Skin of body (tissue), 1 donor: ENCODE measurements at regions not wholly inside any gene's neighbourhood (a gene's known extent, or its start where the extent isn't known, plus 50 kb on each side); places are given as distances from the start of the nearest gene placed in this dataset.
"Not testable (repeated sequence)": the region's sequence is repeated elsewhere in the genome, so short reads cannot be mapped to it uniquely, and the experiment has no call there.

ENCODE experiments used
- DNase-seq: peaks from one replicate; lab custom pipeline; 2025; lab: John Stamatoyannopoulos, UW

DNA sequence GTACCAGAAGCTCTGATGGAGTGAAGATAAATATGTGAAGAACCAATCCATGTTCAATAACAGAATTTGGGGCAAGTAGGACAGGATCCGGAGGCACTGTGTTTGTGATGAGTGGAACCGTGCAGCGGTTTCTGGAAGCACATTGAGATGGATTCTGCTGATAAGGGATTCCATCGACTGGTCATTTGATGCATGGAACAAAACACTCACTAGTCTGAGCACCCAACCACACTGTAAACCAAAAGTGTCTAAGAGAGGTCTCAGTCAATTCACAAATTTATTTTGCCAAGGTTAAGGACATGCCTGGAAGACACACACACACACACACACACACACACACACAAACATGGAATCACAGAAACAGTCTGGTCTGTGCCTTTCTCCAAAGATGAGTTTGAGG is 459.5 kb downstream of the FBXO15 start:
- no peak for DNase-seq

DNA sequence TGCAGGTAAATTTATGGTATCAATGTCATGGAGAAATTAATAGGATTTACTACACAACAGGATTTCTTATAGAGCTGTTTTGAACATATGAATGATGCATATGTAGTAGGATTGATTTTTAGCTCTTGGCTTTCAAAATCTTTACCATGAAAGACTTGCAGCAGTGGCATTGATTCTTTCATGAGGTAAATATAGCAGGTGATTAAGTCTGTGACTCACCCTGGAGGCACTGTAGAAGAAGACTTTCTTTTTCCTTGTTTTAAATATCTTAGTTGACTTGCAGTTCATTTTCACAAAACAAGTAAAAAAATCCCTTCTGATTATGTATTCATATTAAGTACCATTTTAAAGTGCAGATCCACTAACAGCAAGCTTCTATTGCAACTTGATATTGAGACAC is 463.0 kb downstream of the FBXO15 start:
- no peak for DNase-seq

DNA sequence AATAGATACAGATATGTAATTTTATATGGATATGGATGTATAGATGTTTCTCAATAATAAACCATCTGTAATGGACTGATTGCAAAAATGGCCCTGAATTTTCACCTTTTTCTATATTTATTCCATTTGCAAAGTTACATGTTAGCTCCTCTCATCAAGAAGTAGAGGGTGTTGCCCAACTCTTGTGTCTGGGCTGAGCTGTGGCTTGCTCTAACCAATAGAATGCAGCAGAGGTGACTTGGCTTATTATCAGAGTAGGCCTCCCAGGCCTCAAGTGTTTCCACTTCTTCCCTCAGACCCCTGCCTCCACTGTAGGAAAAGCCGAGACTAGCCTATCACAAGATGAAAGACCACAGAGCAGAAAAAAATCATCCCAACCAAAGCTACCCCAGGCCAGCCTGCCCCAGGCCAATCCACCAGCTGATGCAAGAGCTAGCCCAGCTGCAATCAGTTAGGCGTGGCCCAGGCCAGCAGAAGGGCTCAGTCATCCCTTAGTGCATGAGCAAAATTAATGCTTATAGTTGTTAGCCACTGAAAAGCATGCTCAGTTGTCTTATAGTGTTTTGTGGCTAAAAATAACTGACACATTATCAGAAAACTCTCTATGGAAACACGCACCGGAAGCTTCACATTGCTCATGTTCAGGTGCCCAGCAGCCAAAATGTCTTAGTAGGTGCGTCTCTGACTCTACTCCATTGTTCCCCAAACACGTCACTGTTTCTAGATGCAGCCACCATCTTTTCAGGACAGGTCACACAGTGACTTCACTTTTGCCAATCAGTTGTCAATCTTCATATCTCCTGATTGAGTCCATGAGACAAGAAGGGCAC is 464.0 kb downstream of the FBXO15 start:
- DNase-seq: no peak

DNA sequence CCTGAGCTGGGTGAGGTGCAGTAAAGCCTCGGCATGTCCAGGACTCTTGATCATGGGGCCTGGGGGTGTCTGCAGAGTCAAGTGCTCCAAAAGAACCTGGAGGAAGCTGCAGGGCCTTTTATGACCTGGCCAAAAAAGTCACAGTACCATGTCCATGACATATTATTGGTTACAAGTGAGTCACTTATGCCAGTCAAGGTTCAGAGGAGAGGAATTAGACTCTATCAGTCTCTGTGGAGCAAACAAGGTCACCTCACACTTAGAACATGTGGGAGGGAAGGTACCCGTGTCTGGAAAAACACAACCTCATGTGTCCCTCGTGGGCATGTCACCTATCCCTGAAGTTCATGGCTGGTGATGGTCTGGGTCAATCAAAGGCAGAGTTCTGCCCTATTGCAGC is 465.7 kb downstream of the FBXO15 start:
- DNase-seq: no peak

DNA sequence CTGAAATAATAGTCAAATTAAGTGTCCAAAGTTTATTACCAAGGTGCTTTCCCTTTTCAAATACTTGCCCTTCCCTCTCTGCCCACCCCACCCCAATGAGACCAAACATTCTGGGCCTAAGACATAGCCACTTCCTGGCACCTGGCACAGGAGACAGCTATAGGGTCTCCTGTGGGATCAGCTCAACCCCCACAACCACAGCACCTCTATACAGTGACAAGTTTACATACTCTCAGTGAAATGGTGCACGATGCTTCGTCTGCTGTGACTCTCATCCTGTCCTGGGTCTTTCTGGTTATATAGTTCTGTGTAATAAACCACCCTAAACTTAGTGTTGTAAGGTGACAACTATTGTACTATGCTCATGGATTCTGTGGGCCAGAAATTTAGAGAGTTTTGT is 466.2 kb downstream of the FBXO15 start:
- no peak for DNase-seq

DNA sequence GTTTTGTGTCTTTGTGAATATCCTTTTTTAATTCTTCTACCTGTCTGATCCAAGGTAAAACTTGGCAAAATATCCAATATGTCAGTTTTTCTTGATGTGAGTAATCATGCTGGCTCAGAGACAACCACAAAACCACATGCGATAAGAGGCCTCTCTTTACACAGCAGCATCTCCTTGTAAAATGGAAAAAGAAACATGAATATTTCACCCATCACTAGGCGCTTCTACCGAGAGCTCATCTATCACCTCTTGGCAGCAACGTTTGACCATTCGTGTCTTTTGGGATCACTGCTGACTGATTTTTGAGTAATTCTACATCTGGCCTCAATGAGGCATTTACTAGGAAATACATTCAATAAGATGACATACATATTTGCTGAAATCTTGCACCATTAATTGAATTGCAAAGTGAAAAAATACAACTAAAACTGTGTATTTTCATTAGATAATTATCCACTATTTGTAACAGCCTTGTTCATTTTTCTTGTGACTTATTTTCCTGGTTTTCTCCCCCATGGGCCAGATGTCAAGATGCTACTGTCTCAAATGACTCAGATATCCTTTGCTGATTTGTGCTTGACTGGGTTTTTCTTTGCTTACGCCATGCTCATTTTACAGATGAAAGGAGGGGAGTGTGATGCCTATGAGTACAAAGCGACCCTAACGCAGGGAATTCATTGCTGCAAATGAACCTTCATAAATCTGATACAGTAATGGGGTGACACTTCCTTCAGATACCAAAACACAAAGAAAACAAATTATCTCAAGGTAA is 467.5 kb downstream of the FBXO15 start:
- DNase-seq: no peak

DNA sequence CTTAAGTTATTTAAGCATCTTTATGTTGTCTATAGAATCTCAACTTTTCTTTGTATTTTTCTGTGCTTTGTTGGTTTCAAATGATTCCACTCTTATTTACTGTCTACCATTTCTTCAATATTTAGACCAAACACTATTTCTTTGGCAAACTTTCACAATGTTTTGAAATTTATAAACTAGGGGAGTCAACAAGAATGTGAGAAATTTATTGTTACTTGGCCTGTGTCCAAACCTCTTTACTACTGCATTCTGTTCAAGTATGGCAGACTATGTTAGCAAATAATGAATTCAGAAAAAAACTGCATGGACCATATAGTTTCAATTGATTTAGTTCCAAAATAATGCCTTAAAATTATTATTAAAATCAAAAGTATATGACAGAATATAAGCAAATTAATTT is 470.2 kb downstream of the FBXO15 start:
- no peak for DNase-seq

DNA sequence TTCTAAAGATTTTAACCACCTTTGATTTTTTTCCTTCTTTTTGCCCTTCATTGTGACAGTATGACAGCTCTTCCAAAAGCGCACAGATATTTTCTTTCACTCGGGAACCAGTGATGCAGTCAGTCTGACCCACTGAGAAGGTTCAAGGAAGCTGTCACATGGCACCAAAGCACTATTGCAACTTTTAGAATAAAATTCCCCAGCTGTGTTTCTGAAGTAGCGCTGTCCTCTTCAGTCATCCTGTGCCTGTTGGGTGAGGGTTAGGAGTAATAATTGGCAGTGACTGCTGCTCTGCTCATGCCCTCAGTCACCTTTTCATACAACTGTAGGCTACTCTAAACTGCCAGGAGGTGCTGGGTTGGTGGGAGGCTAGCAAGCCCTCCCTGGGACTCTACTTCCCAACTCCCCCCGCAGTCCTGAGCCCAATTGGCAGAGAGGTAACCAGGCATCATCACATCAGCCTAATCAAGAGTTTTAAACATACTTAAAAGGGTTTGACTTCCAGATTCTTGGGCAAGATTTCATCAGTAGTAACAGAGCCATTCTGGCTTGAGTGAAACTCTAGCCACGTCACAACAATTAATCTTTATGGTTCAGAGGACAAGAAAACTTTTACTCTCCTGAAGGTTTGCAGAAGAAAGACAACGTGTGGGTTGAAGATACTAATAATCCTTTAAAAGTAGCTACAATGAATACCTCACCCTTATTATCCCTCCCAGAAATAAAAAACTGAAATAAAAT is 473.3 kb downstream of the FBXO15 start:
- DNase-seq: no peak

DNA sequence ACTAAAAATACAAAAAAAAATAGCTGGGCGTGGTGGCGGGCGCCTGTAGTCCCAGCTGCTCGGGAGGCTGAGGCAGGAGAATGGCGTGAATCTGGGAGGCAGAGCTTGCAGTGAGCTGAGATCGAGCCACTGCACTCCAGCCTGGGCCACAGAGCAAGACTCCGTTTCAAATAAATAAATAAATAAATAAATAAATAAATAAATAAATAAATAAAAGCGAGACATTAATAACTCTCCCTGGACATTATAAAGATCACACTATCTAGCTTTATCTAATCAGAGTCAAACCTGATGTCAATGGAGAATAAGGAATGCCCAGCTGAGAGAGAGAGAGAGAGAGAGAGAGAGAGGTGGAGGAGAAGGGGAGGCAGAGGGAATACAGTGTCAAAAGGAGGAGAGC is 476.2 kb downstream of the FBXO15 start:
- not testable (repeated sequence) for DNase-seq

DNA sequence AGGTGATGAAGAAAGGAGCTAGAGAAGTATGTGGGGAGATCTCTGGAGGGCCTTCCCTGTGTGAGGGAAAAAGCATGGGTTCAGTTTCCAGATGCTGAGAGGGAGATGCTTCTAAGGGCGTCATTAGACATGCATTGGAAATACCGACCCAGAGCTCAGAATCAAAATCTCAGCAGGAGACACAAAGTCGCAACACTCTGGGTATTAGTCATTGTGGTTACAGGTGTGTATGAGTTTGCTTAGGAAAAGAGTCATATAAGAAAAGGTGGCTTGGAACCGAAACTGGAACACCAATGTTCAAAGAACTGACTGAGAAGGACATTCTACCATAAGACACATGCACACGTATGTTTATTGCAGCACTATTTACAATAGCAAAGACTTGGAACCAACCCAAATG is 477.1 kb downstream of the FBXO15 start:
- DNase-seq: no peak

DNA sequence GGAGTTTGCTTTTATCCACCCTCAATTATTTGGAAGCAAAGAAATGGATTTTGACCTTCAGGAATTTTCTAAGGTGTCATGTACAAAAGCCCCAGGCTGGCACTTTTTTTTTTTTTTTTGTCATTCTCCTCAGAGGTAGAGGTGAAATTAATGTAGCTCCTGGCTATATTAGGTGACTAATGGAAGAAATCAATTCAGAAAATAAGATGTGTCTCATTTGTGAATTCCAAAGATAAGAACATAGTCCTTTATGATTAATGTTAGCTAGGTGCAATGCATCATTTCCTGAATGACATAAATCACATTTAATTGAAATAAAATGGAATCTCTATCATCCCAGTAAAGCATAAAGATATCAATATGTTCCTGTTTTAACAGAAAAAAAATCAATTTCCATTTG is 477.6 kb downstream of the FBXO15 start:
- DNase-seq: no peak

DNA sequence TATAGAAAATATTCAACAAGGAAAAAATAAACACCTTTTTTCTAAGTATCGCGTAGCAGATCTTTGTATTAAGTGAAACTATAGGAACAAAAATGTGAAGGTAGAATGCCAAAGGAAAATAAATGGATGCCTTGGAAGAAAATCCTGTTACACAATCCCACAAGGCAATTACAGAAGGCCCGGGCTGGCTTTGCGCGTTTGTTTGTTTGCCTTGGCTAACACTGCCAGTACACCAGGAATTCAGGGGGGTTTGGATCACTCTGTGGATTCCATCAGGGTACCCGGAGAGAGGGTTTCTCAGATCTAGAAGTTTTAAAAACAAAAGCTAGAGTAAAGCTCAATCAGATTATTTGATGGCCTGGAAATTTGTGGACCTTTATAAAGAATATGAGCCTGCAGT is 478.3 kb downstream of the FBXO15 start:
- DNase-seq: no peak

DNA sequence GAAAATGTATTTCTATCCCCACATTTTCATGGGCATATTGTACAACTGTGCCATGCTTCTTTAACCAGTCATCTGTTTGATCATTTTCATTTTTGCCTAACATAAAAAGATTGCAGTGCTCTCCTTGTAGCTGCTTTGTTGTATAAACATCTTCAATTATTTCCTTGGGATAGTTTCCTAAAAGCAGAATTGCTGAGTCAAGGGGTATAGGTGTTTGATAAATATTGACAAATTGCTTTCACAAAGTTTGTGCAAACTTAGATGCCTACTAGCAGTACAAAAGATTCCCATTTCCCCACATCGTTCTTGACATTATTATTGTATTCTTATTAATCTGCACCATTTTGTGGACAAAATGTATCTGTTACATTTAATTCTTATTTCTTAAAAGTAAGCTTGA is 479.6 kb downstream of the FBXO15 start:
- DNase-seq: no peak

DNA sequence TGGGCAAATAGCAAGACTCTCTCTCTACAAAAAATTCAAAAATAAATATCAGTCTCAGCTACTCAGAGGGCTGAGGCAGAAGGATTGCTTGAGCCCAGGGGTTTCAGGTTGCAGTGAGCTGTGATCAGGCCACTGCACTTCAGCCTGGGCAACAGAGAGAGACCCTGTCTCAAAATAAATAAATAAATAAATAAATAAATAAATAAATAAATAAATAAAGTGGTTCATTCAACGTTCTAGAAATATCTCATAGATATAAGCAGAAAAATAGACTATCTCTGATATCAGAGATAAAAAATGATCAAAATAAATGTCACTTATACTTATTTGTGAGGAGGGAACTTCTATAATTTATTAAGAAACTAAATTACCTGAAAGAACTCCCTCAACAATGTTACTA is 480.9 kb downstream of the FBXO15 start:
- DNase-seq: no peak

DNA sequence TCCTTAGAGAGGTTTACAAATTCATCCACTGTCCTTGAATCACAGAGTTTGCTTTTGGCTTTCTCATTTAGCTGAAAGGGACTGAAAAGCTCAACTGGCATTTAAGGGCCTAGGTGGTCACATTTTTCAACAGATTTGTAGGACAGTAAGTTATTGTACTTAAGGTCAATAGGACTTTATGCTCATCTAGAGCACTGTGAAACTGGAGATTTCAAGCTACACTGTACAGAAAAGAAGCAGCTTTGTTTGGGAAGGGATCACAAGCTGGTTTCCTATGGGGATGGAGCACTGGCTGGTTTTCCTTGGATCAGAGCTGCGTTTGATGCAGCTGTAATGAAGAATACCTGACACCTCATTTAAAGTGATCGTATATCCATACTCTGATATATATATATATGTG is 482.7 kb downstream of the FBXO15 start:
- DNase-seq: no peak

DNA sequence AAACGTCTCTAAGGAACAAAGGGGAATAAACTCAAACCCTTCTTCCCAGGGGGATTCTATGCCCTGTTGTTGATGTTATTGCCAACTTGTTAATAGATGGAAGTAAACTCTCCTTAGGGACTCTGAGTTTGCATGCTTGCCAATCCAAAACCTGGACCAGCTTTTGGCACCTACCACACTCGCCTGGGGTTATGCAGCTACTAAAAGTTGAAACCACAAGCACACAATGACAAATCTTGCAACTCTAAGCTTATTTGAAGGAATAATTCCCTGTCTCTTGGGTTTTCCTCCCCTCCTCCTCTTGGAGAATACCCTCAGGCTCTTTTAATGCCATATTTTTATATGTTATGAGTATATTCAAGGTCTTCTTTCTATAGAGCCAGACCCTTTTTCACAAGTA is 484.1 kb downstream of the FBXO15 start:
- DNase-seq: no peak

DNA sequence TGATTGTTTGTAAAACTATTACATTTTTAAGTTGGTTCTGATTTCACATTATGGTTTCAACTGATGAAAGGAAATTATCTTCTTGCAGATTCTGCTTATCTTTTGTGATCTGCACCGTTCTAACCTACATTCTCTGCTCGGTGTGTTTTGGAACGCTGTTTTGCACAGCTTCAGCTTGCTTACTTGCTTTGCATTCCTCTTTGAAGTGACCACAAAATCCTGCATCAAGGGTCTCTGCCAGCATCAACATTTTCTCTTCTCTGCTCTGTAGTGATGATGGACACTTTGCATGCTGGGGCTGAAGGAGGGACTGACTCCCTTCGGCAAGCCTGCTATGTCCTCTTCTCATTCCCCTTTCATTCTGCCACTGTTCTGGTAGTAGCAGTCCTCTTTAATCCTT is 485.2 kb downstream of the FBXO15 start:
- DNase-seq: no peak

DNA sequence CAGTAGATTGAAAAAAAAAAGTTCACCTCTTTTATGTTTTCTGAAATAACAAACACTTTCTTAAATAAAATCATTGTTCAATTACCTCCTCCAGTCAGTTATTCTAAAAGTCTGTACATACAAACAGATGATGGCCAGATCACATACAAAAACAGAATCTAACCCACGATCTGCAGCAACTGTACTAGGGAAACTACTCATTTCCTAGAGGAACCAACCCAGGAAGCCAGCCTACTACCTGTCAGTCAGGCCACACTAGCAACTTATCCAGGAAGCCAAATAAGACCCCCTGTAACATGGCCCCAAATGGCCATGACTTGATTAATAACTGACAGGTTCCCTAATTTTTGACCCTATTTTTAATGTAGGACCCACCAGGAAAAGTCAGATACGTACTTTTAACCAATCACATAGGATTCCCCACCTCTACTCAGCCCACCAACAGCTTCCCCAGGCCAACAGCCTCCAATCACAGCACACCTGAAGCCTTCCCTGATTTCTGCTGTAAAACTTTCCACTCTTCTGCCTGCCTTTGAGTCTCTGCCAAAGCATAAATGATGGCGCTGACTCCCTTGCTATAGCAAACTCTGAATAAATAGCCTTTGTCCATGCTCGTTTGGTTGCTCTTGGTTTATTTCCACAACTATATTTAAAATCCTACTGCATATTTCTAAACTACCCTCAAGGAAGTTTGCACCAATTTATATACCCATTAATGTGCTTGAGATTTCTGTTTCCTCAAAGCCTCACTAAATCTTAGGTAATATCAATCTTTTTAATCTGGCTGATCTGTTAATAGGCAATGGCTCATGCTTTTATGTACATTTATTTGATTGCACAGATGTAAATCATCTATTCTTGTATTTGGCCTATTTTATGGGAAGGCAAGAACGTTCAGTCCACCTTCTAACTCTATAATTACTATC is 486.4 kb downstream of the FBXO15 start:
- no peak for DNase-seq

DNA sequence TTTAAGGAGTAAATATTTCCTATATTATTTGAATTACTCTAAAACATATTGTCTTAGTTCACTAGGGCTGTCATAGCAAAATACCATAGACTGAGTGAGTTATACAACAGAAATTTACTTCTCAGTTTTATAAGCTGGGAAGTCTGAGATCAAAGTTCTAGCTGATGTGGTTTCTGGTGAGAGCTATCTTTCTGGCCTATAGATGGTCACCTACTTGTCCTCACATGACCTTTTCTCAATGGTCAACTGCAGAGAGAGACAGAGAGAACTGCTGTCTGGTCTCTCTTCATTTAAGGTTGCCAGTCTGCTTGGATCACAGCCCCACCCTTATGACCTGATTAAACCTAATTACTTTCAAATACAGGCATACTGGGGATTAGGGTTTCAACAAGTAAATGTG is 490.9 kb downstream of the FBXO15 start:
- DNase-seq: no peak

DNA sequence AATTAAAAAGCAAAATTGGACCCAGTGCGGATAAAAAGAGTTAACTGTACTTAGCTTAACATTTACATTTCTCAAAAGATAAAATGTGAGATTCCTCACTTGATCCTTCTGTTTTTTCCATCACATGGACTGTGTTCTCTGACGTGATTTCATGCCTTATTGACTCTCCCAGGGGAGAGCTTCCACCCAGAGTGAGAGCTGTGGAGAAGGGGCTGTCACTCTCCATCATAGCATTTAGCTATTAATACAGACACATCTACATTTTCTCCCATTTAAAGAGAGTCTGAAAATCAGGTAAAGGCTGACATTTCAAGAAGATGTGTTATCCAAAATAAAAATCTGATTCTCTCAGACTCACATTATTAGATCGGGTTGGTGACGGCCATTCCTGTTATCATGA is 493.8 kb downstream of the FBXO15 start:
- DNase-seq: no peak

DNA sequence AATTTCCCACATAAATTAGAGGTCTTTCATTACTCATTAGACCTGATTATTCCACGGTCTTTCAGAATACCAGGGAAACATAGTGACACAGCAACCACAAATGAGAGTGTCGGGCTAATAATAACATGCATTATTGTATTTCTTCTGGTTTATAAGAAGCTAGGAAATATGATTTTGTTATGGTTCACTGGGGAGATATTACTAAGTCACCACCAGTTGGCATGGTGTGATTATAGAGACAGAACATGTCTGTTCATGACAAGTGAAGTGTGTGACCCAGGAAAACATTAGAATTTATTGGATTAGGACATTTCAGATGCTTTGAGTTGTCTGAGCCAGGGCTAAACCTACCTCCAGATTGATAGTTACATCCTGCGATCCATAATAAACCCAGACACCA is 494.4 kb downstream of the FBXO15 start:
- no peak for DNase-seq
